H9 (cell line): ENCODE measurements at regions not wholly inside any gene's neighbourhood (a gene's known extent, or its start where the extent isn't known, plus 50 kb on each side); places are given as distances from the start of the nearest gene placed in this dataset.

Experiments used
- DNase-seq: peaks from one replicate; pipeline ENCODE4 v3.0.0-alpha.2; 2017
- H2AFZ ChIP-seq: one replicate; pipeline ENCODE4 v1.6.1; 2013; ENCODE audit warnings: mild to moderate bottlenecking, low read length, control low read depth, moderate library complexity
- H2AK5ac ChIP-seq: 2 replicates; pipeline ENCODE4 v1.6.1; 2013; ENCODE audit warnings: low read length, control low read depth, mixed read lengths; ENCODE audit not compliant: insufficient read length
- H2BK120ac ChIP-seq: one replicate; pipeline ENCODE4 v1.6.1; 2013; ENCODE audit warnings: low read depth, mild to moderate bottlenecking, low read length, control low read depth, inconsistent platforms; ENCODE audit not compliant: poor library complexity, severe bottlenecking
- H2BK12ac ChIP-seq: 2 replicates; pipeline ENCODE4 v1.6.1; 2013; ENCODE audit warnings: low read length, control low read depth, mixed read lengths, low read depth; ENCODE audit not compliant: insufficient read length
- H2BK15ac ChIP-seq: 2 replicates; pipeline ENCODE4 v1.6.1; 2013; ENCODE audit warnings: low read depth, low read length, control low read depth
- H2BK20ac ChIP-seq: one replicate; pipeline ENCODE4 v1.6.1; 2013; ENCODE audit warnings: low read depth, mild to moderate bottlenecking, low read length, control low read depth, inconsistent platforms; ENCODE audit not compliant: poor library complexity, severe bottlenecking
- H2BK5ac ChIP-seq: 2 replicates; pipeline ENCODE4 v1.6.1; 2013; ENCODE audit warnings: low read length, control low read depth, mixed read lengths; ENCODE audit not compliant: insufficient read length
- H3K14ac ChIP-seq: 2 replicates; pipeline ENCODE4 v1.6.1; 2013; ENCODE audit warnings: low read length, control low read depth; ENCODE audit not compliant: insufficient read depth
- H3K18ac ChIP-seq: 2 replicates; pipeline ENCODE4 v1.6.1; 2013; ENCODE audit warnings: low read depth, mild to moderate bottlenecking, mixed read lengths, low read length, control low read depth; ENCODE audit not compliant: insufficient read length
- H3K23ac ChIP-seq: 2 replicates; pipeline ENCODE4 v1.6.1; 2013; ENCODE audit warnings: low read length, control low read depth, mixed read lengths, low read depth; ENCODE audit not compliant: insufficient read length
- H3K23me2 ChIP-seq: 2 replicates; pipeline ENCODE4 v1.6.1; 2013; ENCODE audit warnings: low read depth, mild to moderate bottlenecking, mixed read lengths, low read length, control low read depth; ENCODE audit not compliant: insufficient read length, poor library complexity, severe bottlenecking
- H3K27ac ChIP-seq: 2 replicates; pipeline ENCODE4 v1.5.1; 2013; ENCODE audit warnings: low read length, control low read depth, mixed read lengths, low read depth; ENCODE audit not compliant: insufficient read length
- H3K27me3 ChIP-seq: 2 replicates; pipeline ENCODE4 v1.6.1; 2013; ENCODE audit warnings: low read length, control low read depth, inconsistent platforms; ENCODE audit not compliant: insufficient read depth
- H3K4ac ChIP-seq: 2 replicates; pipeline ENCODE4 v1.6.1; 2013; ENCODE audit warnings: low read depth, mild to moderate bottlenecking, control low read depth, inconsistent platforms, low read length, moderate library complexity
- H3K4me1 ChIP-seq: 2 replicates; pipeline ENCODE4 v1.6.1; 2013; ENCODE audit warnings: low read length, control low read depth, inconsistent platforms; ENCODE audit not compliant: insufficient read depth
- H3K4me2 ChIP-seq: 2 replicates; pipeline ENCODE4 v1.6.1; 2013; ENCODE audit warnings: low read length, control low read depth, mixed read lengths; ENCODE audit not compliant: insufficient read length, insufficient read depth
- H3K56ac ChIP-seq: 2 replicates; pipeline ENCODE4 v1.6.1; 2013; ENCODE audit warnings: low read depth, mild to moderate bottlenecking, mixed read lengths, low read length, control low read depth; ENCODE audit not compliant: insufficient read length
- H3K79me1 ChIP-seq: 2 replicates; pipeline ENCODE4 v1.6.1; 2013; ENCODE audit warnings: low read depth, mild to moderate bottlenecking, moderate library complexity, low read length, control low read depth, inconsistent platforms; ENCODE audit not compliant: insufficient read depth, poor library complexity, severe bottlenecking
- H3K79me2 ChIP-seq: 2 replicates; pipeline ENCODE4 v1.6.1; 2013; ENCODE audit warnings: low read length, control low read depth, inconsistent platforms; ENCODE audit not compliant: insufficient read depth
- H3K9ac ChIP-seq: 2 replicates; pipeline ENCODE4 v1.6.1; 2013; ENCODE audit warnings: low read length, control low read depth, mixed read lengths; ENCODE audit not compliant: insufficient read length; ENCODE audit errors: extremely low read depth
- H3K9me3 ChIP-seq: one replicate; pipeline ENCODE4 v1.6.1; 2013; ENCODE audit warnings: low read depth, low read length, inconsistent platforms; ENCODE audit not compliant: control insufficient read depth
- H3T11ph ChIP-seq: one replicate; pipeline ENCODE4 v1.6.1; 2013; ENCODE audit warnings: mild to moderate bottlenecking, low read length, control low read depth, inconsistent platforms
- H4K20me1 ChIP-seq: one replicate; pipeline ENCODE4 v1.6.1; 2013; ENCODE audit not compliant: control insufficient read depth, insufficient read length, insufficient read depth
- H4K5ac ChIP-seq: 2 replicates; pipeline ENCODE4 v1.6.1; 2013; ENCODE audit warnings: low read depth, mild to moderate bottlenecking, mixed read lengths, low read length, control low read depth; ENCODE audit not compliant: insufficient read length
- H4K8ac ChIP-seq: replicated peaks from 2 replicates; pipeline ENCODE4 v1.6.1; 2013; ENCODE audit warnings: low read length, control low read depth, mixed read lengths, low read depth; ENCODE audit not compliant: insufficient read length
- H4K91ac ChIP-seq: 2 replicates; pipeline ENCODE4 v1.6.1; 2013; ENCODE audit warnings: low read depth, mild to moderate bottlenecking, moderate library complexity, mixed read lengths, low read length, control low read depth; ENCODE audit not compliant: insufficient read length
- H3K27ac Mint-ChIP-seq, 3 experiments: 2 replicates in 2 of 3; 3 replicates in 1 of 3; pipeline ENCODE4 v1.8.0; 2020 to 2021; ENCODE audit warnings: mixed read lengths in 3 of 3, mild to moderate bottlenecking in 1 of 3, moderate library complexity in 1 of 3
- H3K27me3 Mint-ChIP-seq: 2 replicates; pipeline ENCODE4 v1.8.0; 2021; ENCODE audit warnings: low read depth, mild to moderate bottlenecking, moderate library complexity, mixed read lengths
- H3K36me3 Mint-ChIP-seq, 3 experiments: 2 replicates in 2 of 3; 3 replicates in 1 of 3; pipeline ENCODE4 v1.8.0; 2020 to 2021; ENCODE audit warnings: low read depth in 3 of 3, mixed read lengths in 3 of 3; ENCODE audit not compliant: insufficient read depth in 1 of 3
- H3K4me1 Mint-ChIP-seq, 2 experiments: 2 replicates each; pipeline ENCODE4 v1.8.0; 2020; ENCODE audit warnings: mixed read lengths in 2 of 2
- H3K4me3 Mint-ChIP-seq, 2 experiments: 2 replicates in 1 of 2; 3 replicates in 1 of 2; pipeline ENCODE4 v1.8.0; 2020 to 2021; ENCODE audit warnings: mild to moderate bottlenecking in 2 of 2, mixed read lengths in 2 of 2, moderate library complexity in 1 of 2
- H3K9me3 Mint-ChIP-seq, 2 experiments: 2 replicates in 1 of 2; 3 replicates in 1 of 2; pipeline ENCODE4 v1.8.0; 2020; ENCODE audit warnings: mild to moderate bottlenecking in 2 of 2, mixed read lengths in 2 of 2, moderate library complexity in 1 of 2
- WGBS: extraction: QIAGEN DNeasy Blood & Tissue Kit; methylation state at CpG from one replicate; pipeline ENCODE4 v1.1.7; 2013; ENCODE audit warnings: missing lambda C conversion rate, low lambda C conversion rate, mixed read lengths; ENCODE audit not compliant: insufficient read length; ENCODE audit errors: extremely low coverage; 5-methylcytosine and 5-hydroxymethylcytosine counted together
- TF ChIP-seq, protein P1 (sequence below): fragments of 200-600 bp; sonication (generic); conservative IDR thresholded peaks from 3 replicates; pipeline ENCODE4 v1.8.0; 2021; ENCODE audit warnings: antibody characterized with exemption, mild to moderate bottlenecking

DNA sequence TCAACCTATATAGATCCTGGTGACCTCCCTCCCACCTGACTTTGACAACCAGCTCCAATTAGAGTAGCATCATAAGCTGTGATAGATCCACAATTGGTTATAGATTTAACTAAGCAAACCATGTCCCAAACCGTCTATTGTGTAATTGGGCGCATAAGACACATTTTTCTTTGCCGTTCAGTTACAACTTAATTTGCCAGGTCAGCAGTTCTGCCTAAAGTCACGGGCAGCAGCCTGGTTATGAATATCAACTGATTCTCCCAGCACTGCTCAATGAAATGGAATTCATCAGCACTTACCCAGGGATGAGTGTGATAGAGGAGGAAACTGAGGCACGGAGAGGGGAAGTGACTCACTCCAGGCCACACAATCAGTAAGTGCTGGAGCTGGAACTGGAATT, 73.4 kb downstream of the KLHDC7A start:
- H4K91ac ChIP-seq, result no peak overlapping the region
- H3K27me3 Mint-ChIP-seq, result peaks cover 69% of the 10 kb centered on the region

More for the DNA sequence above, 73.4 kb downstream of the KLHDC7A start:
- H3K79me1 ChIP-seq, result no peaks in the 10 kb centered on the region
- H3K79me2 ChIP-seq, result no peaks in the 10 kb centered on the region
- no peak overlapping the region for H3K23ac ChIP-seq
- H2AFZ ChIP-seq, result no peak overlapping the region
- H2AK5ac ChIP-seq, result no peak overlapping the region
- no peaks in the 10 kb centered on the region for H3K36me3 Mint-ChIP-seq
- H4K20me1 ChIP-seq, result no peaks in the 10 kb centered on the region
- no peak overlapping the region for H2BK15ac ChIP-seq
- H3K27me3 ChIP-seq, result no peaks in the 10 kb centered on the region; the same call in 1 of the 2 replicates
- no peaks in the 10 kb centered on the region for H3K9me3 ChIP-seq
- H3K23me2 ChIP-seq, result no peaks in the 10 kb centered on the region
- no peak overlapping the region for H3K4ac ChIP-seq
- no peak overlapping the region for H3K27ac Mint-ChIP-seq
- H2BK120ac ChIP-seq, result no peak overlapping the region
- H3K4me2 ChIP-seq, result no peak overlapping the region
- no peak overlapping the region for H2BK12ac ChIP-seq
- H3K9me3 Mint-ChIP-seq, result no peaks in the 10 kb centered on the region
- H3K56ac ChIP-seq, result no peak overlapping the region
- TF ChIP-seq, protein P1, sequence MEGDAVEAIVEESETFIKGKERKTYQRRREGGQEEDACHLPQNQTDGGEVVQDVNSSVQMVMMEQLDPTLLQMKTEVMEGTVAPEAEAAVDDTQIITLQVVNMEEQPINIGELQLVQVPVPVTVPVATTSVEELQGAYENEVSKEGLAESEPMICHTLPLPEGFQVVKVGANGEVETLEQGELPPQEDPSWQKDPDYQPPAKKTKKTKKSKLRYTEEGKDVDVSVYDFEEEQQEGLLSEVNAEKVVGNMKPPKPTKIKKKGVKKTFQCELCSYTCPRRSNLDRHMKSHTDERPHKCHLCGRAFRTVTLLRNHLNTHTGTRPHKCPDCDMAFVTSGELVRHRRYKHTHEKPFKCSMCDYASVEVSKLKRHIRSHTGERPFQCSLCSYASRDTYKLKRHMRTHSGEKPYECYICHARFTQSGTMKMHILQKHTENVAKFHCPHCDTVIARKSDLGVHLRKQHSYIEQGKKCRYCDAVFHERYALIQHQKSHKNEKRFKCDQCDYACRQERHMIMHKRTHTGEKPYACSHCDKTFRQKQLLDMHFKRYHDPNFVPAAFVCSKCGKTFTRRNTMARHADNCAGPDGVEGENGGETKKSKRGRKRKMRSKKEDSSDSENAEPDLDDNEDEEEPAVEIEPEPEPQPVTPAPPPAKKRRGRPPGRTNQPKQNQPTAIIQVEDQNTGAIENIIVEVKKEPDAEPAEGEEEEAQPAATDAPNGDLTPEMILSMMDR, result no peak
- H4K5ac ChIP-seq, result no peak overlapping the region
- no peak overlapping the region for H3K18ac ChIP-seq
- H3K27ac ChIP-seq, result no peak overlapping the region
- H2BK20ac ChIP-seq, result no peak overlapping the region
- H3K9ac ChIP-seq, result no peak overlapping the region
- no peak overlapping the region for H3K14ac ChIP-seq
- no peak overlapping the region for H4K8ac ChIP-seq
- no peak overlapping the region for H2BK5ac ChIP-seq
- H3K4me1 ChIP-seq, result no peaks in the 10 kb centered on the region
- H3K4me1 Mint-ChIP-seq, result peaks cover 26 to 27% of the 10 kb centered on the region in 2 experiments
- H3T11ph ChIP-seq, result no peak overlapping the region
- DNase-seq, result no peak
- WGBS, result no CpG with 5 or more reads among the region's 5 CpGs
- no peak overlapping the region for H3K4me3 Mint-ChIP-seq
